ENCODE measurements at regions not wholly inside any gene's neighbourhood (a gene's known extent, or its start where the extent isn't known, plus 50 kb on each side); places are given as distances from the start of the nearest gene placed in this dataset.
A peak's percentile ranks its signal among the peaks of the same experiment; 100 is the strongest.
"Not testable (repeated sequence)": the region's sequence is repeated elsewhere in the genome, so short reads cannot be mapped to it uniquely, and the experiment has no call there.

DNA sequence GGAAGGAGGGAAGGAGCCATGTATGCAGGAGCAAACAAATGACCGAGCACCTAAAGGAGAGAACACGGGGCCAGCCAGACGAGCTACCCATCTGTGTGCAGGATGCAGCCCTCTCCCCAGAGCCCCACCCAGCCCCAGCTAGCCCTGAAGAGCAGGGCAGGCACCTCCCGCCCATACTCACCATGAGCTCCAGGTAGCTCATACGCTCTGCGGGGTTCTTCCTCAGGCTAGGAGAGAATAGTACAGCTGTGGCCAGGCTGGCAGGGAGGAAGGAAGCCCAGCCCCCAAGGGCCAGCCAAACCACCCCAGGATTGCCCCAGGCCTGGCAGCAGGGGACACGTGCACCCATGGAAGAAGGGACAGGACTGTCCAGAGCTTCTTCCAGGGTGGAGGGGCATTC, 81.9 kb downstream of the KCNJ18 start:
- no peaks in the 10 kb centered on the region for H3K27me3 Mint-ChIP-seq
- no peaks in the 10 kb centered on the region for H3K4me1 Mint-ChIP-seq
- no peaks in the 10 kb centered on the region for H3K36me3 Mint-ChIP-seq (ENCODE audit: low read depth)
- no peaks in the 10 kb centered on the region for H3K9me3 Mint-ChIP-seq
- H3K4me3 Mint-ChIP-seq = no peak overlapping the region
- no peak overlapping the region for H3K27ac Mint-ChIP-seq
- intact Hi-C loops (cut with micrococcal nuclease) = no loop called here
- DNase-seq = peak; percentile 7

GRCh38 chr17:21775566-21775965, 83.2 kb downstream of the KCNJ18 start:
- H3K4me1 Mint-ChIP-seq; H3K27me3 Mint-ChIP-seq; intact Hi-C loops (cut with micrococcal nuclease); H3K4me3 Mint-ChIP-seq; H3K36me3 Mint-ChIP-seq (ENCODE audit: low read depth); DNase-seq; H3K9me3 Mint-ChIP-seq; H3K27ac Mint-ChIP-seq: not testable (repeated sequence)

GRCh38 chr17:21776921-21777320, 84.6 kb downstream of the KCNJ18 start:
- intact Hi-C loops (cut with micrococcal nuclease); H3K27ac Mint-ChIP-seq; H3K4me3 Mint-ChIP-seq; H3K36me3 Mint-ChIP-seq (ENCODE audit: low read depth); H3K27me3 Mint-ChIP-seq; H3K9me3 Mint-ChIP-seq; H3K4me1 Mint-ChIP-seq: not testable (repeated sequence)
- peak; percentile 15 for DNase-seq

DNA sequence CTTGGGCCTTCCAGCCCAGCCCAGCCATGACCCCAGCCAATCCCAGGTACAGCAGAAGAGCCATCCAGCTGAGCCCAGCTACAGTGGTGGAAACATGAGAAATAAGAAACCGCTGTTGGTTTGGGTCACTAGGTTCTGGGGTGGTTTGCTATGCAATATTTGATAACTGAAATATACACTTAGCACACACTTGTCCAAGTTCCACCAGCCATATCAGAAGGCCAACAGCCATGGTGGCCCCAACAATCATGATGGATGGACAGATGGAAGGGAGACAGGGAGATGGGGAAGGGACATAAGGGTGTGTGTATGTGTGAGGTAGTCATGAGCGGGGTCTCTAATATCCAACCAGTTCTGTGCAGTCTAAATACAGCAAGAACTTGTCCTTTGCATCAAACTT, 86.5 kb downstream of the KCNJ18 start:
- H3K27ac Mint-ChIP-seq; H3K27me3 Mint-ChIP-seq; H3K9me3 Mint-ChIP-seq; H3K36me3 Mint-ChIP-seq (ENCODE audit: low read depth); intact Hi-C loops (cut with micrococcal nuclease); H3K4me1 Mint-ChIP-seq; H3K4me3 Mint-ChIP-seq: not testable (repeated sequence)
- peak; percentile 32 for DNase-seq

GRCh38 chr17:21780293-21780888, 88.1 kb downstream of the KCNJ18 start:
- DNase-seq = peak; percentile 25
- H3K4me1 Mint-ChIP-seq; H3K27ac Mint-ChIP-seq; H3K27me3 Mint-ChIP-seq; H3K9me3 Mint-ChIP-seq; intact Hi-C loops (cut with micrococcal nuclease); H3K4me3 Mint-ChIP-seq; H3K36me3 Mint-ChIP-seq (ENCODE audit: low read depth): not testable (repeated sequence)

DNA sequence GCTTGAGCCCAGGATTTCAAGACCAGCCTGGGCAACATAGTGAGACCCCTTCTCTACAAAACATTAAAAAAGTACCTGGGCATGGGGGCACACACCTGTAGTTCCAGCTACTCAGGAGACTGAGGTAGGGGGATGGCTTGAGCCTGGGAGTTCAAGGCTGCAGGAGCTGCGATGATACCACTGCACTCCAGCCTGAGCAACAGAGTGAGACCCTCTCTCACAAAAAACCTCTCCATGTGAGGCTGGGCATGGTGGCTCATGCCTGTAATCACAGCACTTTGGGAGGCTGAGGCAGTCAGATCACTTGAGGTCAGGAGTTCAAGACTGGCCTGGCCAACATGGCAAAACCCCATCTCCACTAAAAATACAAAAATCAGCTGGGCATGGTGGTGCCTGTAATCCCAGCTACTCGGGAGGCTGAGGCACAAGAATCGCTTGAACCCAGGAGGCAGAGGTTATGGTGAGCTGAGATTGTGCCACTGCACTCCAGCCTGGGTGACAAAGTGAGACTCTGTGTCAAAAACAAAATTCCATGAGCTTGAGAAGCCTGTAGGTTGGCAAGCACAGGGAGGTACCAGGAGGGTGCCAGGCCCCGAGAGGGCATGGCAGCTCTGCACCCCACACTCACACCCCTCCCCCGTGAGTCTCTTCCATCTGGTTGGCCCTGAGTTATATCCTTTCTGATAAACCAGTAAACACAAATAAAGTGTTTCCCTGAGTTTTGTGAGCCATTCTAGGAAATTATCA, 88.8 kb downstream of the KCNJ18 start:
- H3K4me1 Mint-ChIP-seq; H3K9me3 Mint-ChIP-seq; H3K4me3 Mint-ChIP-seq; H3K27me3 Mint-ChIP-seq; H3K27ac Mint-ChIP-seq; intact Hi-C loops (cut with micrococcal nuclease); H3K36me3 Mint-ChIP-seq (ENCODE audit: low read depth): not testable (repeated sequence)
- DNase-seq = peak; percentile 38

- H3K27me3 Mint-ChIP-seq; H3K9me3 Mint-ChIP-seq; H3K36me3 Mint-ChIP-seq (ENCODE audit: low read depth); H3K27ac Mint-ChIP-seq; intact Hi-C loops (cut with micrococcal nuclease); H3K4me1 Mint-ChIP-seq; H3K4me3 Mint-ChIP-seq: not testable (repeated sequence)
- DNase-seq = peak; percentile 37
These were observed 89.3 kb downstream of the KCNJ18 start for GRCh38 chr17:21781666-21782024.

- H3K27me3 Mint-ChIP-seq; H3K36me3 Mint-ChIP-seq (ENCODE audit: low read depth); H3K27ac Mint-ChIP-seq; H3K9me3 Mint-ChIP-seq; H3K4me1 Mint-ChIP-seq; intact Hi-C loops (cut with micrococcal nuclease); H3K4me3 Mint-ChIP-seq: not testable (repeated sequence)
- DNase-seq = peak; percentile 24
These were observed 89.8 kb downstream of the KCNJ18 start for GRCh38 chr17:21782107-21782506.

- H3K36me3 Mint-ChIP-seq (ENCODE audit: low read depth); H3K4me3 Mint-ChIP-seq; H3K9me3 Mint-ChIP-seq; H3K27me3 Mint-ChIP-seq; H3K4me1 Mint-ChIP-seq; intact Hi-C loops (cut with micrococcal nuclease); H3K27ac Mint-ChIP-seq: not testable (repeated sequence)
- DNase-seq = peak; percentile 14
These were observed 90.3 kb downstream of the KCNJ18 start for GRCh38 chr17:21782604-21783003.

GRCh38 chr17:21783017-21783416, 90.7 kb downstream of the KCNJ18 start:
- H3K4me3 Mint-ChIP-seq; H3K27me3 Mint-ChIP-seq; intact Hi-C loops (cut with micrococcal nuclease); H3K36me3 Mint-ChIP-seq (ENCODE audit: low read depth); H3K4me1 Mint-ChIP-seq; H3K9me3 Mint-ChIP-seq; H3K27ac Mint-ChIP-seq: not testable (repeated sequence)
- DNase-seq = peak; percentile 25

DNA sequence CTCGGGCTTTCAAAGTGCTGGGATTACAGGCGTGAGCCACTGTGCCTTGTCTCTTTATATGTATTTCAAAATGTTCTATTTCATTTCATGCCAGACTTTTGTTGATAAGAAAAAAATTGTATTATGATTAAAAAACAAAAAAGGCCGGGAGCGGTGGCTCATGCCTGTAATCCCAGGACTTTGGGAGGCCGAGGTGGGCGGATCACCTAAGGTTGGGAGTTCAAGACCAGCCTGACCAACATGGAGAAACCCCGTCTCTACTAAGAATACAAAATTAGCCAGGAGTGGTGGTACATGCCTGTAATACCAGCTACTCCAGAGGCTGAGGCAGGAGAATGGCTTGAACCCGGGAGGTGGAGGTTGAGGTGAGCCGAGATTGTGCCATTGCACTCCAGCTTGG, 121.9 kb downstream of the KCNJ18 start:
- H3K9me3 Mint-ChIP-seq = peaks cover 10% of the 10 kb centered on the region
- DNase-seq; intact Hi-C loops (cut with micrococcal nuclease); H3K27ac Mint-ChIP-seq; H3K4me3 Mint-ChIP-seq; H3K27me3 Mint-ChIP-seq; H3K4me1 Mint-ChIP-seq; H3K36me3 Mint-ChIP-seq (ENCODE audit: low read depth): not testable (repeated sequence)

- Mint-ChIP-seq H3K4me1 (no peaks in the 10 kb centered on the region), H3K27ac (no peak overlapping the region), H3K36me3 (ENCODE audit: low read depth) (no peaks in the 10 kb centered on the region), H3K27me3 (no peaks in the 10 kb centered on the region), H3K9me3 (peaks cover 10% of the 10 kb centered on the region), H3K4me3 (no peak overlapping the region)
- DNase-seq = no peak
- intact Hi-C loops (cut with micrococcal nuclease) = no loop called here
These were observed 122.5 kb downstream of the KCNJ18 start for GRCh38 chr17:21814776-21815175.

DNA sequence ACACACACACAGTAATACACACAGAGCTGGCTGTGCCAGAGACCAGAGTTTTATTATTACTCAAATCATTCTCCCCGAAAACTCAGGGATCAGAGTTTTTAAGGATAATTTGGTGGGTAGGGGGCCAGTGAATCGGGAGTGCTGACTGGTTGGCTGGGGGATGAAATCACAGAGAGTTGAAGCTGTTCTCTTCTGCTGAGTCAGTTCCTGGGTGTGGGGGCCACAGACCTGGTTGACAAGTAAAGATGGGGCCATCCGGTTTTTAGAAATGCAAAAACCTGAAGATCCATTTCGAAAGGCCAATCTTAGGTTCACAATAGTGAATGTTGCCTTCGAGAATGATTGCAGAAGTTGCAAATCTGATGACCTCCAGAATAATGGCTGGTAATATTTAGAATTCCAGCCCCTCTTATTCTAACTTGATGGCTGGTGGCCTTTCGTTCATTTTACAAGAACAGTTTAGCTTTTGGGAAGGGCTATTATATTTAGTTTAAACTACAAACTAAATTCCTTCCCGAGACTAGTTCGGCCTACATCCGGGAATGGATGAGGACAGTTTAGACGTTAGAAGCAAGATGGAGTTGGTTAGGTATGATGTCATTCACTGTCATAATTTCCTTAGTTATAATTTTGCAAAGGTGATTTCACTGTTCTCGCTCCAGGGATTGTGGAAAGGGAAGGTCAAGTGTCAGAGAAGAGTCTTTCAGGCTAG, 123.2 kb downstream of the KCNJ18 start:
- Mint-ChIP-seq H3K36me3 (ENCODE audit: low read depth) (no peaks in the 10 kb centered on the region), H3K27me3 (no peaks in the 10 kb centered on the region), H3K9me3 (peaks cover 10% of the 10 kb centered on the region), H3K4me1 (no peaks in the 10 kb centered on the region), H3K27ac (no peak overlapping the region), H3K4me3 (no peak overlapping the region)
- intact Hi-C loops (cut with micrococcal nuclease) = no loop called here
- DNase-seq = no peak

DNA sequence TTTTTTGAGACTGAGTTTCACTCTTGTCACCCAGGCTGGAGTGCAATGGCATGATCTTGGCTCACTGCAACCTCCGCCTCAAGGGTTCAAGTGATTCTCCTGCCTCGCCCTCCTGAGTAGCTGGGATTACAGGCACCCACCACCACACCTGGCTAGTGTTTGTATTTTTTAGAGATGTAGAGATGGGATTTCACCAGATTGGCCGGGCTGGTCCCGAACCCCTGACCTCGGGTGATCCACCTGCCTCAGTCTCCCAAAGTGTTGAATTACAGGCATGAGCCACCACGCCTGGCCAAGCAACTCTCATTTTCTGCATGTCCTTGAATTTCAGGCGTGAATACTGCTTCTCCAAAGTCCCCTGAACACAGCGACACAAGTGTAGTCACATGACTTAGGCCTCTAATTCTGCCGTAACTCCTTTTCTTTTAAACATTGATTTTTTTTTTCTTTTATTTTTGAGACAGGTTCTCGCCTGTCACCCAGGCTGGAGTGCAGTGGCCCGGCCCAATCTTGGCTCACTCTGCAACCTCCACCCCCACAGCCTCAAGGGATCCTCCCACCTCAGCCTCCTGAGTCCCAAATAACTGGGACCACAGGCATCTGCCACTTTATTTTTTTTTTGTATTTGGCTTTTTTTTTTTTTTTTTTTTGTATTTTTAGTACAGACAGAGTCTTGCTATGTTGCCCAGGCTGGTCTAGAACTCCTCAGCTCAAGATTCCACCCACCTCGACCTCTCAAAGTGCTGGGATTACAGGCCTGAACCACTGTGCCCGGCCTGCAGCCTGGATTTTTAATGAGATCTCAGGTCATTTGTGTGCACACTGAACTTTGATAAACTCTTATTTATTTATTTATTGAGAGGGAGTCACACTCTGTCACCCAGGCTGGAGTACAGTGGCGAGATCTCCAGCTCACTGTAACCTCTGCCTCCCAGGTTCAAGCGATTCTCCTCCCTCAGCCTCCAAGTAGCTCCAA, 124.6 kb downstream of the KCNJ18 start:
- H3K27me3 Mint-ChIP-seq = no peaks in the 10 kb centered on the region
- DNase-seq = no peak
- H3K9me3 Mint-ChIP-seq = peaks cover 10% of the 10 kb centered on the region
- H3K4me3 Mint-ChIP-seq = no peak overlapping the region
- no peaks in the 10 kb centered on the region for H3K36me3 Mint-ChIP-seq (ENCODE audit: low read depth)
- intact Hi-C loops (cut with micrococcal nuclease) = no loop called here
- no peak overlapping the region for H3K27ac Mint-ChIP-seq
- H3K4me1 Mint-ChIP-seq = no peaks in the 10 kb centered on the region

Data from activated CD4-positive, alpha-beta T cell treated with anti-CD3 and anti-CD28 coated beads, Interleukin-2, amount 10 ng/mL, durations not matched to agents 24 days and 14 days (primary cell).